ENCODE measurements at regions not wholly inside any gene's neighbourhood (a gene's known extent, or its start where the extent isn't known, plus 50 kb on each side); places are given as distances from the start of the nearest gene placed in this dataset.
"Not testable (repeated sequence)": the region's sequence is repeated elsewhere in the genome, so short reads cannot be mapped to it uniquely, and the experiment has no call there.

GRCh38 chr7:115363916-115364315 lies 442.0 kb downstream of the MDFIC start:
- DNase-seq (ENCODE audit: low read depth in 2 of 3, low spot score in 2 of 3) = no peak

- no peak for DNase-seq (ENCODE audit: low read depth in 2 of 3, low spot score in 2 of 3)
Observed at GRCh38 chr7:115359955-115360354, 438.1 kb downstream of the MDFIC start.

DNA sequence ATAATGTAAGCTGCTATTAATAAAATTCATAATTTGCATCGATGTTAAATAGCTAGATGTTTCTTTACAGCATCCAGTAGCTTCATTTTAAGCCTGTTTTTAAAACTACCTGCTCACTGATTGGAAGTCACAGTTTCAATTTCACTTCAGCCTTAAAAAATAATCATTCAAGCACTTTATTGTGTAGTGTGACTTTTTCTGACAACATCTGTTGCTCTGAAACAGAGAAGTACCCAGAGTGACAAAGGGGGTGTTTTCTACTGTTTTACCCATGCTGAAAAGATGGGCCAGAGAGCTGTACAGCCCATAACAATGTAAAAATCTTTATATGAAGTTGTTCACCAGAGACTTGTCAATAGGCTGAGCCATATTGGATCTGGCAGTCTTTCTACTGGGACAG lies 437.2 kb downstream of the MDFIC start:
- DNase-seq (ENCODE audit: low read depth in 2 of 3, low spot score in 2 of 3) = no peak

DNA sequence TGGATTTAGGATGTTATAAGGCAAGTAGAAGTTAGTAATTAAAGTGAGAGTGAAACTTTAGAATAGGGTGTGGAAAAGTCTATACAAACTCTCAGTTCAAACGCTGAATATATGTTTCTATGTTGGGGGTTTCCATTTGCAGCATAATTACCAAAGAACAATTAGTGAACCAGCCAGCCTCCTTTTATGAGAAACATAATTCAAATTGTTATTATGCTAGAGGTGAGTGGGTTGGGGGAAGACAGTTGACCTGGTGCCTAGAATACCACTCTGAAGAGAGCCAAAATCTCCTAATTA lies 435.8 kb downstream of the MDFIC start:
- no peak for DNase-seq (ENCODE audit: low read depth in 2 of 3, low spot score in 2 of 3)

DNA sequence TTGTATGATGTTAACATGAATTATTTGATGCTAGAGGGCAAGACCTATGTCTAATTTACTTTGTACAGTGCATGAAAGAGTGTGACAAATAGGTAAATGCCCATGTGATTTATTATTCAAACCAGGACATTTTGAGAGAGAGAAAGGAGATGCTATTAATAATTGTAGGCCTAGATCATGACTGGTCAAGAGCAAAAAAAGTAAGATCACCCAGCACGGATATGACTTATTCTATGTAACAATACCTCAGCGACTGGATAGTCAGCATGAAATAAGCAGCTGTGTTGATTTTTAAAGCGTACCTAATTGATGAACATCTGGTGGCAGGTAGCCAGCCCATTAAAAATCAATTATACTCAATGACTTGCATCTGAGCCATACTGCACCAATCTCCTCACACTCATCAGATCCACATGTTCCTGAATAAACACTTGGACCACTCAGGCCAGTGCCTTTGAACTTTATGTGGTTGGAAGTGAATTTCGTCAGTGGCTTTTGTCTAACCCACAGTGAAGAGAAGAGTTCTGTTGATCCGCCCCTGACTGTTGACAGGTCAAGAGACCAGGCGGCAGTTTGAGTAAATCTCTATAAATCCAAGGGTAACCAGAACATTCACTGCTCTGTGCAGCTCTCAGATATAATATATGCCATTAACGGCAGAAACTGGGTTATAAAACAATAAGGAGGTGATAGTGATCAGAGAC lies 435.3 kb downstream of the MDFIC start:
- DNase-seq (ENCODE audit: low read depth in 2 of 3, low spot score in 2 of 3) = no peak

DNA sequence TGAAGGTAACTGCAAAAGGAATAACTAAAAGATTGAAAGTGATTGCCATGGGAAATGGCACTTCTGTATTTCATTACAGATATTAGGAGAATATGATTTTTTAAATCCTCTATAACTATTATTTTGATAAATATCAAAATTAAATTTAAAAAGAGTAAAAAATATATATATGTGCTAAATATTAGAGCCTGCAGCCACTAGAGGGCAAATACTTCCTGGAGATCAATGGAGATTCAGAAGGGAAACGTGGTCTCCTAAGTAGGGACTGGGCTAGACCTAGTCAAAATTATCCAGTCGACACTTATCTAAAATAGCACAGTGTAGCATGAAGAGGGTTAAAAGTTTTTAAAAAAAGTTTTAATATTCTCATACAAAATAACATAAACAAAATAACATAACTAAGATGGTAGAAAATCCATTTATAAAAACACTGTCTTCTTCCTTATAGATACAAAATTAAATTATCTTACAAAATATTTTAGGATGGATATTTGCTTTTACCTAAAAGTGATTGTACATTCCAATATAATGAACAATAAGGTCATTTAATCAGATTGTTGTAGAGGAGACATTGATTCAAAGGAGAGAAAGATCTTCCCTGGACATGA lies 434.3 kb downstream of the MDFIC start:
- DNase-seq (ENCODE audit: low read depth in 2 of 3, low spot score in 2 of 3) = peak in 2 of 3 donors; percentile 14 to 39

GRCh38 chr7:115354925-115355324 lies 433.0 kb downstream of the MDFIC start:
- no peak for DNase-seq (ENCODE audit: low read depth in 2 of 3, low spot score in 2 of 3)

DNA sequence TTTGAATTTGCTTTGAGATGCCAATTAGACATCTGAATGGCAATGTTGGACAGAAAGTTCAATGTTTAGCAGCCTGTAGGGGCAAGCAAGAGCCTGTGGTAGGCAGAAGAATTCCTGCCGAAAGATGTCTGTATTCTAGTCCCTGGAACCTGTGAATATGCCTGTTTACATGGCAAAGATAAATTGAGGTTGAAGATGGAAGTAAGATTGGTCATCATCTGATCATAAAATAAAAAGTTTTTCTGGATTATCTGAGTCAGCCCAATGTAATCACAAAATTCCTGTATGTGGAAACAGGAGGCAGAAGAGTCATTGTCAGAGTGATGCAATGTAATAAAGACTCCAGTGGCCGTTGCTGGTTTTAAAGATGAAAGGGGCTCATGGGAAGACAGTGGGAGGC lies 430.5 kb downstream of the MDFIC start:
- DNase-seq (ENCODE audit: low read depth in 2 of 3, low spot score in 2 of 3) = no peak

GRCh38 chr7:115350764-115351163 lies 428.9 kb downstream of the MDFIC start:
- DNase-seq (ENCODE audit: low read depth in 2 of 3, low spot score in 2 of 3) = no peak

DNA sequence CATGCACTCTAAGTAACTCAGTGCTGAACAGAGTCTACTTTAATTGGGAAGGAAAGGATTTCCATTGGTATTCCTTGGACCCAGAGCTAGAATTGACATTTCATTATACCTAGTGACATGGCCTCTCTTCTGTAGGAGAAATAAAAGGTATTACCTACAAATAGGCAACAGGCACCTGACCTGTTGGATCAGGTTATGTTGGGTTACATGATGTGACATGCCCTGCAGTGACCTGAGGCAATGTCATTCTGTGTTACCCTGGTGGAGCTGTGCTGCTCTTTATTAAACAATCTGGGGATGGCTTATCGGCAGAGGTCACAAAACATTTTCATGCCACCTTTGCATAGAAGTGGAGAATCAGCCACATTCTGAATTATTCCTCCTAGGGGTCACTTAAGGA lies 427.7 kb downstream of the MDFIC start:
- no peak for DNase-seq (ENCODE audit: low read depth in 2 of 3, low spot score in 2 of 3)

GRCh38 chr7:115346685-115347084 lies 424.8 kb downstream of the MDFIC start:
- DNase-seq (ENCODE audit: low read depth in 2 of 3, low spot score in 2 of 3) = no peak

DNA sequence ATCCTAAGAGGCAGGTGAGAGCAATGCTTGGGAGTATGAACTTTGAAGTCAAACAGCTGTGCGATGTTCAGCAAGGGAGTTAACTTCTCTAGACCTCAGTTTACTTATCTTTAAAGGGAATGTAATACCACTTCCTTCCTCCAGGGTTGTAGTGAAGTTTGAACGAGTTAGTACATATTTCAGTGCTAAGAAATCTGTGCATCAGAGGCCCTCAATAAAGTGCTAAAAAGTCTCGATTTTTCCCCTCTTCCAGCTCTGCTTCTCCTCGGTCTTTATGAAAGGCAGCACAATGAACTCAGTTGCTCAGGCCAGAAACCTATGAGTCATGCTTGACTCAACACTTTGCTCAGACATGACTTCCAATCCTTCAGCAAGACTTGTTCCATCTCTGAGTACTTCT lies 418.9 kb downstream of the MDFIC start:
- no peak for DNase-seq (ENCODE audit: low read depth in 2 of 3, low spot score in 2 of 3)

DNA sequence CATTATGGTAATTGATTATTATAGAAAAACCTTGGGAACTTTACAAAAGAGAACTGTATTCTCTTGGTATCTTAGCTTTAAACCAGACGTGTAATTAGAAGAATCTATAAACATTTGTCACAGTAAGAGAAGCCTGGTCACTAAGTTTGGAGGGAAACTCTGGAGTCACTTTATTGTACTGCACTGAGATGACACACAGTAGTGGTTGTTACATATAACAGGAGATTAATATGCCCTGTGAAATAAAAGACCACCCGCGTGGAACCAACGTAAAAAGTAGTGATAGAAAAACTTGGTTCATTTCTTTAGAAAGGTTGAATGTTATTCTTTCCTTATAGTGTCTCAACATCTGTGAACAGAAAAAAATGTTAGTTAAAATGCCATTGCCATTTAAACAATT lies 416.1 kb downstream of the MDFIC start:
- DNase-seq (ENCODE audit: low read depth in 2 of 3, low spot score in 2 of 3) = no peak

DNA sequence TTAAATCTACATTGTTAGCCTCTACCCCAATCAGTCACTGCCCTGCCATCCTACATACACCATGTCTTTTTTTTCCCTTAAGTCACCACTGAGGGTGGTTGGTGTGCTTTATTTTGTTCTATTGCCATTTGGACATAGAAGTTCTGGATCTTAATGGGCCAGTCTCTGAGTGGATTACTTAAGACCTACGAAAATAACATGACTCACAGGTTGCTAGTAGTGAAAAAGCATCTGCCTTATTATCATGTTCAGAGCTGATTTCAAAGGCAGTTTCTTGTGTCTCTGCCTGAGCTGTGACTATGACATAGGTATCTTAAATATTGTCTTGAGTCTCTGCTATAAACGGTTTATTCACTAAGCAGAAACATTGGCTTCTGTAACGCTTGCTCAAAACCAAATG lies 410.8 kb downstream of the MDFIC start:
- no peak for DNase-seq (ENCODE audit: low read depth in 2 of 3, low spot score in 2 of 3)

- DNase-seq (ENCODE audit: low read depth in 2 of 3, low spot score in 2 of 3) = no peak
Observed at GRCh38 chr7:115329006-115329405, 407.1 kb downstream of the MDFIC start.

DNA sequence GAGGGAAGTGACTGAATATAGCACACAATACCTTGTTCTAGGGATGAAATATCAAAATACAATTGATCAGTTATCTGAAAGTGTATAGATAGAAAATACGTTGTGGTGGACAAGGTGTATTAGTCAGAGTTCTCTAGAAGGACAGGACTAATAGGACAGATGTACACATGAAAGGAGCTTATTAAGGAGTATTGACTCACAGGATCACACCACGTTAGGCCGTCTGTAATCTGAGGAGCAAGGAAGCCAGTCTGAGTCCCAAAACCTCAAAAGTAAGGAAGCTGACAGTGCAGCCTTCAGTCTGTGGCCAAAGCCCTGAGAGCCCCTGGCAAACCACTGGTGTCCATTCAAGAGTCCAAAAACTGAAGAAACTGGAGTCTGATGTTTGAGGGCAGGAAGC lies 406.1 kb downstream of the MDFIC start:
- DNase-seq (ENCODE audit: low read depth in 2 of 3, low spot score in 2 of 3) = no peak

GRCh38 chr7:115327326-115327725 lies 405.4 kb downstream of the MDFIC start:
- DNase-seq (ENCODE audit: low read depth in 2 of 3, low spot score in 2 of 3) = no peak

- no peak for DNase-seq (ENCODE audit: low read depth in 2 of 3, low spot score in 2 of 3)
Observed at GRCh38 chr7:115319541-115319940, 397.6 kb downstream of the MDFIC start.

DNA sequence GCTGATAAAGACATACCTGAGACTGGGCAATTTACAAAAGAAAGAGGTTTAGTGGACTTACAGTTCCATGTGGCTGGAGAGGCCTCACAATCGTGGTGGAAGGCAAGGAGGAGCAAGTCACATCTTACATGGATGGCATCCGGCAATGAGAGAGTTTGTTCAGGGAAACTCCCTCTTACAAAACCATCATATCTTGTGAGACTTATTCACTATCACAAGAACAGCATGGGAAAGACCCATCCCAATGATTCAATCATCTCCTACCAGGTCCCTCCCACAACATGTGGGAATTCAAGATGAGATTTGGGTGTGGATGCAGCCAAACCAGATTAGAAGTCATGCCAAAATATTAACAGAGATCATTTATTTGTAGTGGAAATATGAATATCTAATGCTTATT lies 388.4 kb downstream of the MDFIC start:
- DNase-seq (ENCODE audit: low read depth in 2 of 3, low spot score in 2 of 3) = not testable (repeated sequence)

DNA sequence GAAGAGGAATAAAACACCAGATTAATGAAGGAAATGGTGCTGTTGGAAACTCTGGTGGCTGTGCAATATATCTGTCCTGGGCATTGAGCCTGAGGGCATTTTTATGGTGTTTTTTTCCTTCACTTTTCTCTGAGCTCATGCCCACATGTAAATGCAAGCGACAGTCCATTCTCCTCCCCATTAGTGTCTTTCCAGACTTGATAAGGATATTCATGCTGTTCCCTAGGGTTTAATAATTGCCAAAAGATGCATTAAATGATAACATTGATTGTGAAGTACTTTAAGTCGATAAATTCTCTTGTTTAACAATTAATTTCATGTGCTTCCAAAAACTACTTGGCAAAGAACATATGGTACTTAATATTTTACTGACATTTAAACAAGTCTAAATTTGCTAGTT lies 384.7 kb downstream of the MDFIC start:
- no peak for DNase-seq (ENCODE audit: low read depth in 2 of 3, low spot score in 2 of 3)

DNA sequence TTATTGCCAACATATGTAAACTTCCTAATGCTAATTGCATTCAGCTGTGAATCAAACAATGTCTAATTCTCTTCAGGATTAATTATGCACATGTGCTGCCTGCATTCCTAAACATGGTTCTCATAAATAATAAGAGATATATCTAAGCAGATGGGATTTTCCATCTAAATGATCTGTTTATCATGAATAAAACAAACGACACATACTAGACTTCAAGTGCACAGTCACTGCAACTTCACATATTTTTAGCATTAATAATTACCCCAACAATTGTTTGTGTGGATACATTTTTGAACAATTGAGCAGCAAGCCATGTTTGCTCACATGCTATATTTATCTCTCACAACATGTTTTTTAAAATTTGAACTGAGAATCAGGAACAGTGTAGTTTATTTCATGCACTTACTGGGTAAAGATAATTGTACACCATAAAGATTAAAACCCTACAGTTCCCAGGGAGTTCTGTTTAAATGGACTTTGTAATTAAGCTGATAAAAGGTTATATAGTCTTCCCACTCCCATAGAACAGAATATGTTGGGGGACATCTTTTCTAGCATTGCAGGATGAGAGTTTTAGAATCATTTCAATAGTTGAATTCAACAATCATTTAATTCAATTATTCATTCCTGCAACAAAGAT lies 378.5 kb downstream of the MDFIC start:
- DNase-seq (ENCODE audit: low read depth in 2 of 3, low spot score in 2 of 3) = no peak

- DNase-seq (ENCODE audit: low read depth in 2 of 3, low spot score in 2 of 3) = no peak
Observed at GRCh38 chr7:115299397-115300037, 377.6 kb downstream of the MDFIC start.
